ENCODE measurements at regions not wholly inside any gene's neighbourhood (a gene's known extent, or its start where the extent isn't known, plus 50 kb on each side); places are given as distances from the start of the nearest gene placed in this dataset.
A peak's percentile ranks its signal among the peaks of the same experiment; 100 is the strongest.

DNA sequence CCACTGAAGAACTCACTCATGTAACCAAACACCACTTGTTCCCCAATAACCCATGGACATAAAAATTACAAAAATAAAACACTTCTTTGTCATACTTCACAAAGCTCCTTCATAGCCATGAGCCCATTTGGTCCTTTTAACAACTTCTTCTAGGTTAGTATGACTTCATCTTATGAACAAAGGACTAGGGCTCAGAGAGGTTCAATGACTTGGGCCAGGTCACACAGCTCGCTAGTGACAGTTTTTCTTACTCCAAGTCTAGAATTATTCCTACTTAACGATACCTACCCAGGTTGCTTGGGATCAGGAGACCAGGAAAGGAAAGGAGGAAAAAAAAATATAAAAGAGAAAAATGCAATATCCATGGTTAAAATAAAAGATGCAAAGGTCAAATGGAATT, 353.4 kb downstream of the SOX9 start:
- no peaks in the 10 kb centered on the region; the same call in 1 of the 2 replicates for H3K36me3 ChIP-seq (ENCODE audit: control insufficient read depth, insufficient read depth, low read length)
- Mint-ChIP-seq H3K36me3 (ENCODE audit: insufficient read depth, unreplicated experiment) (peaks cover 18% of the 10 kb centered on the region), H3K4me3 (ENCODE audit: unreplicated experiment) (no peak overlapping the region), H3K27me3 (ENCODE audit: insufficient read depth, unreplicated experiment) (no peaks in the 10 kb centered on the region), H3K27ac (ENCODE audit: unreplicated experiment) (no peak overlapping the region), H3K4me1 (ENCODE audit: low read depth, unreplicated experiment) (peaks cover 8% of the 10 kb centered on the region), H3K9me3 (ENCODE audit: unreplicated experiment) (no peaks in the 10 kb centered on the region)
- H3K27me3 ChIP-seq (replicated peaks; ENCODE audit: control insufficient read depth, insufficient read depth, low read length), result no peaks in the 10 kb centered on the region
- BruUV-seq (replicated peaks), result no TSS peak
- TF ChIP-seq, protein P1, sequence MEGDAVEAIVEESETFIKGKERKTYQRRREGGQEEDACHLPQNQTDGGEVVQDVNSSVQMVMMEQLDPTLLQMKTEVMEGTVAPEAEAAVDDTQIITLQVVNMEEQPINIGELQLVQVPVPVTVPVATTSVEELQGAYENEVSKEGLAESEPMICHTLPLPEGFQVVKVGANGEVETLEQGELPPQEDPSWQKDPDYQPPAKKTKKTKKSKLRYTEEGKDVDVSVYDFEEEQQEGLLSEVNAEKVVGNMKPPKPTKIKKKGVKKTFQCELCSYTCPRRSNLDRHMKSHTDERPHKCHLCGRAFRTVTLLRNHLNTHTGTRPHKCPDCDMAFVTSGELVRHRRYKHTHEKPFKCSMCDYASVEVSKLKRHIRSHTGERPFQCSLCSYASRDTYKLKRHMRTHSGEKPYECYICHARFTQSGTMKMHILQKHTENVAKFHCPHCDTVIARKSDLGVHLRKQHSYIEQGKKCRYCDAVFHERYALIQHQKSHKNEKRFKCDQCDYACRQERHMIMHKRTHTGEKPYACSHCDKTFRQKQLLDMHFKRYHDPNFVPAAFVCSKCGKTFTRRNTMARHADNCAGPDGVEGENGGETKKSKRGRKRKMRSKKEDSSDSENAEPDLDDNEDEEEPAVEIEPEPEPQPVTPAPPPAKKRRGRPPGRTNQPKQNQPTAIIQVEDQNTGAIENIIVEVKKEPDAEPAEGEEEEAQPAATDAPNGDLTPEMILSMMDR (IDR thresholded peaks at IDR 0.05; ENCODE audit: insufficient read depth in 1 of 2, low read depth in 1 of 2, low read length in 1 of 2, severe bottlenecking in 1 of 2, unreplicated experiment in 1 of 2), result no peak
- H3K9me3 ChIP-seq, result no peaks in the 10 kb centered on the region
- no peak for DNase-seq
- no peak overlapping the region for H3K4me3 ChIP-seq (ENCODE audit: low read depth, low read length)
- intact Hi-C loops (cut with micrococcal nuclease; ENCODE audit: unreplicated experiment), result no loop called here
- CTCF ChIA-PET, result no interaction called here
- H3K4me1 ChIP-seq, result peaks cover 44% of the 10 kb centered on the region
- POLR2A ChIA-PET, result no interaction called here

DNA sequence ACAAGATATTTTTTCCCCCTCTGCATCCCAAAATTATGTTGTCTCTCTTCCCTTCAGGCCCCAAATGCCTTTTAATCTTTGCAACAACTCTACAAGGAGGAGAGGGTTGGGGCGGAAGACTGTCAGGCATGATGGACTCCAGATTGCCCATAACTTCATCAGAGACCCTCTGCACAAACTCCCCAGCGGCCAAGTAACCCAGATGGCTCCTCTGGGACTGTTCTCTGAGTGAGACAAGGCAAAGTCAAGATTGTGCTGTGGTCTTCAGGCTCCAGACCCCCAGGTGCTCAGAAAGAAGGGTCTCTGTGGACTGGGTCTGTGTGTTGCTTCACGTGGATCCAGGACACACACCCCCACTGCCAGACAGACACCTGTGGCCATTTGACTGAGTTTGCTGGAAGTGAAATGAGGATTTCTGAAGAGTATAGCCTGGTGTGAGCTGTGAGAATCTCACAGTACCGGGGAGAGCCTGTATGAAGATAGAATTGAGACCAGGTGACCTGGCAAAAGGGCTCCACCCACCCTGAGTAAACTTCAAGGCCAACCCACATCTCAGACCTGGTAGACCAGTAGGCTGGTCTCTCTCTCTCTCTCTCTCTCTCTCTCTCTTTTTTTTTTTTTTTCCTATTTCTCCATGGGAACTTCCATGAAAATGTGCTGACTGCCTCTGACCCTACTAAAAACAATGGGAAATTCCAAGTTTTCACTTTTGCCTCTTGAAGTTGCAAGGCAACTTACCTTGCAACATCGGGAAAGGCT, 354.1 kb downstream of the SOX9 start:
- H3K27ac Mint-ChIP-seq (ENCODE audit: unreplicated experiment), result no peak overlapping the region
- CTCF ChIA-PET, result interaction anchor here (0.7 kb wide), 1 partner anchor 1810 kb away, joined by 4 read pairs; no protein-coding TSS in a partner anchor
- peaks cover 18% of the 10 kb centered on the region for H3K36me3 Mint-ChIP-seq (ENCODE audit: insufficient read depth, unreplicated experiment)

DNA sequence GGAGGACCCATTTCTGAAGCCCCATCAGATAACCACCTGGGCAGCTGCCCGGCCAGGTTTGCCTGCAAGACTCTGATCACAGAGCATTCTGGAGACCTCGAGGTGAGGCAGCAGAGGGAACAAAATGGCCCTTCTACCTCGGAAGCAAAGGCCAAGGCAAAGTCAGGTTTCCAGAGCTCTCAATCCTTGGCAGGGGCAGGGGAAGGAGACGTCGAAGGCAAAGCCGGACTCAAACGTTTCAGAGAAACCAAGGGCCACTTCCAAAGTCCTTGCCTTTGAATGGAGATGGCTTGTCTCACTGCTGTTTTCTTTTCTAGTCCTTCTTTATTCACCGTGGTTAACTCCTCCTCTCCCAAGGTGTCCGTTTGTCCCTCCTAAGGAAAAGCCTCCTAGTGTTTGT, 355.3 kb downstream of the SOX9 start:
- Histone ChIP-seq H3K9me3 (0 out of 2 replicates have a peak, but pooled peaks cover under 1% of the 10 kb centered on the region), H3K27me3 (replicated peaks; ENCODE audit: control insufficient read depth, insufficient read depth, low read length) (no peaks in the 10 kb centered on the region), H3K36me3 (ENCODE audit: control insufficient read depth, insufficient read depth, low read length) (no peaks in the 10 kb centered on the region; the same call in 1 of the 2 replicates), H3K4me1 (peaks cover 40% of the 10 kb centered on the region), H3K4me3 (ENCODE audit: low read depth, low read length) (no peak overlapping the region)
- Mint-ChIP-seq H3K4me3 (ENCODE audit: unreplicated experiment) (no peak overlapping the region), H3K27me3 (ENCODE audit: insufficient read depth, unreplicated experiment) (no peaks in the 10 kb centered on the region), H3K9me3 (ENCODE audit: unreplicated experiment) (no peaks in the 10 kb centered on the region), H3K36me3 (ENCODE audit: insufficient read depth, unreplicated experiment) (peaks cover 18% of the 10 kb centered on the region), H3K27ac (ENCODE audit: unreplicated experiment) (peak overlapping the region; percentile 31), H3K4me1 (ENCODE audit: low read depth, unreplicated experiment) (peaks cover 8% of the 10 kb centered on the region)
- ChIA-PET CTCF (interaction anchor here (0.6 kb wide), 1 partner anchor 248 kb away, joined by 3 read pairs; no protein-coding TSS in a partner anchor), POLR2A (no interaction called here)
- TF ChIP-seq, protein P1 (IDR thresholded peaks at IDR 0.05; ENCODE audit: insufficient read depth in 1 of 2, low read depth in 1 of 2, low read length in 1 of 2, severe bottlenecking in 1 of 2, unreplicated experiment in 1 of 2), result no peak
- BruUV-seq (replicated peaks), result TSS peak; percentile 34
- DNase-seq, result no peak
- intact Hi-C loops (cut with micrococcal nuclease; ENCODE audit: unreplicated experiment), result no loop called here

More for the DNA sequence above, 354.1 kb downstream of the SOX9 start:
- Histone ChIP-seq H3K27me3 (replicated peaks; ENCODE audit: control insufficient read depth, insufficient read depth, low read length) (no peaks in the 10 kb centered on the region), H3K4me1 (peaks cover 44% of the 10 kb centered on the region), H3K36me3 (ENCODE audit: control insufficient read depth, insufficient read depth, low read length) (no peaks in the 10 kb centered on the region; the same call in 1 of the 2 replicates), H3K4me3 (ENCODE audit: low read depth, low read length) (no peak overlapping the region), H3K9me3 (no peaks in the 10 kb centered on the region)
- TF ChIP-seq, protein P1 (IDR thresholded peaks at IDR 0.05; ENCODE audit: insufficient read depth in 1 of 2, low read depth in 1 of 2, low read length in 1 of 2, severe bottlenecking in 1 of 2, unreplicated experiment in 1 of 2), result no peak
- BruUV-seq (replicated peaks), result no TSS peak
- Mint-ChIP-seq H3K4me3 (ENCODE audit: unreplicated experiment) (no peak overlapping the region), H3K27me3 (ENCODE audit: insufficient read depth, unreplicated experiment) (no peaks in the 10 kb centered on the region), H3K4me1 (ENCODE audit: low read depth, unreplicated experiment) (peaks cover 8% of the 10 kb centered on the region), H3K9me3 (ENCODE audit: unreplicated experiment) (no peaks in the 10 kb centered on the region)
- intact Hi-C loops (cut with micrococcal nuclease; ENCODE audit: unreplicated experiment), result no loop called here
- POLR2A ChIA-PET, result no interaction called here
- no peak for DNase-seq

All from Caco-2 (cell line).